Uterus (tissue), 2 donors: ENCODE measurements at regions not wholly inside any gene's neighbourhood (a gene's known extent, or its start where the extent isn't known, plus 50 kb on each side); places are given as distances from the start of the nearest gene placed in this dataset.

Experiments
- CTCF ChIP-seq, 4 experiments: fragments of 200-600 bp in 2 of 4; fragments of 450-650 bp in 2 of 4; sonication (generic) in 2 of 4; IDR thresholded peaks; one replicate each; pipeline ENCODE4 v1.5.1; 2016 to 2019; ENCODE audit warnings: antibody characterized with exemption in 4 of 4, mild to moderate bottlenecking in 2 of 4, moderate library complexity in 1 of 4
- POLR2A ChIP-seq, 2 donors: fragments of 450-650 bp; IDR thresholded peaks; one replicate each; pipeline ENCODE4 v1.6.1; 2016; ENCODE audit warnings: antibody characterized with exemption in 2 of 2, mild to moderate bottlenecking in 1 of 2, moderate library complexity in 1 of 2

DNA sequence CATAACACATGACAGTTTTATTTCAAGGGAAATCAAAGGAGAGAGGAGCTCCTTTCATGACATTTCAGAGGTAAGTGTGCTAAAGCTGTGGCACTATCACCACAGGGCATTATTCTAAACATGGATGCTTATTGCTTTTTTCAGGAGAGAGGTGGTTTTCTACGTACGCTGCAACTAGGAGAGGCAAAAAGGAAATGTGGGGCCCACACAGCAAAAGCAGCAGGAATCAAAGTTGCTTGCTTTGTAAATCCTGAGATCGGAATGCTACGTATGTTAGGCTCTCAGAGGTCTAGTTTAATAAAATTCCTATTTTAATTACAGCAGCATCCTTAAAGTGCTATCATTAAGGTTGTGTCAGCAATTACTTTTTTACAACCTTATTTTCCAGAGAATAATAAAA, 55.0 kb upstream of the GRIP1 start:
- no peak for TF ChIP-seq CTCF (IDR thresholded peaks at IDR 0.05)
- TF ChIP-seq POLR2A (IDR thresholded peaks at IDR 0.05): no peak
